ENCODE measurements at regions not wholly inside any gene's neighbourhood (a gene's known extent, or its start where the extent isn't known, plus 50 kb on each side); places are given as distances from the start of the nearest gene placed in this dataset.

DNA sequence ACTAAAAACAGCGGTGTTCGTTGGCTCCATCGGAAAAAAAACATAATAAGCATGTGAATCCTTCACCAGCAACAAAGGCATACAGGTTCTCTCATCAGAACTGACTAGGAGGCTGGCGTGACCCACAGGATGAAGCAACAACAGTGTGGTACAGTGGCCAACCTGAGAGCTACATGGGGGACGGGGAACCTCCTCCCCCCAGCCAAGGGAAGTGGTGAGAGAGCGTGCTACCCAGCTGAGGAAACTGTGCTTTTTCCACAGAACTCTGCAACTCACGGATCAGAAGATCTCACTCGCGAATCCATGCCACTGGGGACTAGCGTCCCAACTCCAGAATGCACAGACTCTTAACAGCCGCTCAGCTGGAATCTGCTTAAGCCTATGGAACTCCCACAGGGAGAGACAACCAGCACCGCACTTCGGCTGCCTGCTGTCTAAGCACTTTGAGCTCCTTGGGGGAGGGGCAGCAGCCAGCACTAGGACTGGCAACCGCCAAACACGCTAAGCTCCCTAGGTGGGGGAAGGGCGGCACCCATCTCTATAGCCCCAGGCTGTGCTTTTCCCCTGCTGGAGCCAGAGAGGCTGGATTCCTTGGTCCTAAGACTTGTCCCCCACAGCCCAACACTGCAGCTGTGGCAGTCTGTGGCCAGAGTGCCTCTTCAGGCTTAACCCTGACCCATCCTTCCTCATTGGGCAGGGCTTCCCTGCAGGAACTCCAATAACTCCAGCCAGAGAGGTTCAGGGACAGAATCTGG is 538.3 kb upstream of the BTBD3 start:
- no peak for DNase-seq

DNA sequence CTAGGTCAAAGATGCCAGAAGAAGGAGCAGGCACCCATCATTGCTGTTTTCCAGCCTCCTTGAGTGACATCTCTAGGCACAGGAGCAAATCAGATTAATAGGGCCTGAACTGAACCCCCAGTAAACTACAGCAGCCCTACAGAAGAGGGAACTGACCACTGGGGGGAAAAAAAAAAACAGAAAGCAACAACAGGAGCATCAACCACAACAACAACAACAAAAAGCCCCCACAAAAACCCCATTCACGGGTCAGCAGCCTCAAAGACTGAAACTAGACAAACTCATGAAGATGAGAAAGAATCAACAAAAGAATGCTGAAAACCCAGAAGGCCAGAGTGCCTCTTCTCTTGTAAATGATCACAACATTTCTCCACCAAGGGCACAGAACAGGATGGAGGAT is 537.4 kb upstream of the BTBD3 start:
- H3F3A ChIP-seq (ENCODE audit: insufficient read depth, low read depth) = no peaks in the 10 kb centered on the region
- H3K4me2 ChIP-seq = no peak overlapping the region
- peaks cover 14% of the 10 kb centered on the region for H3K4me1 ChIP-seq (replicated peaks; ENCODE audit: insufficient read depth)
- POLR2A ChIA-PET (ENCODE audit: unreplicated experiment) = no interaction called here
- H3K36me3 ChIP-seq (ENCODE audit: low read depth) = no peaks in the 10 kb centered on the region
- no TSS peak for BruUV-seq (replicated peaks)
- H3K27me3 ChIP-seq (ENCODE audit: insufficient read depth, low read depth) = no peaks in the 10 kb centered on the region
- no peaks in the 10 kb centered on the region for H3K9me2 ChIP-seq (ENCODE audit: insufficient read depth)
- intact Hi-C loops (cut with micrococcal nuclease; ENCODE audit: unreplicated experiment) = loop anchor here (10.0 kb wide), 2 partner anchors 825 to 945 kb away; partner anchors contain the start of genes MKKS and SLX4IP
- no peak overlapping the region for H3K27ac ChIP-seq
- no peaks in the 10 kb centered on the region for H3K79me2 ChIP-seq (ENCODE audit: low read depth)
- CTCF ChIA-PET = no interaction called here
- H3K4me3 ChIP-seq = no peak overlapping the region
- no peaks in the 10 kb centered on the region for H3K9me3 ChIP-seq (ENCODE audit: insufficient read depth, low read depth)
- DNase-seq = no peak
- H4K20me1 ChIP-seq (ENCODE audit: insufficient read depth) = no peaks in the 10 kb centered on the region
- no peak for TF ChIP-seq EZH2 (IDR thresholded peaks at IDR 0.05; ENCODE audit: low read depth)
- TF ChIP-seq, protein P1, sequence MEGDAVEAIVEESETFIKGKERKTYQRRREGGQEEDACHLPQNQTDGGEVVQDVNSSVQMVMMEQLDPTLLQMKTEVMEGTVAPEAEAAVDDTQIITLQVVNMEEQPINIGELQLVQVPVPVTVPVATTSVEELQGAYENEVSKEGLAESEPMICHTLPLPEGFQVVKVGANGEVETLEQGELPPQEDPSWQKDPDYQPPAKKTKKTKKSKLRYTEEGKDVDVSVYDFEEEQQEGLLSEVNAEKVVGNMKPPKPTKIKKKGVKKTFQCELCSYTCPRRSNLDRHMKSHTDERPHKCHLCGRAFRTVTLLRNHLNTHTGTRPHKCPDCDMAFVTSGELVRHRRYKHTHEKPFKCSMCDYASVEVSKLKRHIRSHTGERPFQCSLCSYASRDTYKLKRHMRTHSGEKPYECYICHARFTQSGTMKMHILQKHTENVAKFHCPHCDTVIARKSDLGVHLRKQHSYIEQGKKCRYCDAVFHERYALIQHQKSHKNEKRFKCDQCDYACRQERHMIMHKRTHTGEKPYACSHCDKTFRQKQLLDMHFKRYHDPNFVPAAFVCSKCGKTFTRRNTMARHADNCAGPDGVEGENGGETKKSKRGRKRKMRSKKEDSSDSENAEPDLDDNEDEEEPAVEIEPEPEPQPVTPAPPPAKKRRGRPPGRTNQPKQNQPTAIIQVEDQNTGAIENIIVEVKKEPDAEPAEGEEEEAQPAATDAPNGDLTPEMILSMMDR (conservative IDR thresholded peaks at IDR 0.05) = no peak
- H2AFZ ChIP-seq = no peak overlapping the region

More for the DNA sequence above, 538.3 kb upstream of the BTBD3 start:
- Histone ChIP-seq H3K79me2 (ENCODE audit: low read depth) (no peaks in the 10 kb centered on the region), H3K27me3 (ENCODE audit: insufficient read depth, low read depth) (no peaks in the 10 kb centered on the region), H4K20me1 (ENCODE audit: insufficient read depth) (no peaks in the 10 kb centered on the region), H3K36me3 (ENCODE audit: low read depth) (no peaks in the 10 kb centered on the region), H3K27ac (no peak overlapping the region), H3K9me2 (ENCODE audit: insufficient read depth) (no peaks in the 10 kb centered on the region), H3K9me3 (ENCODE audit: insufficient read depth, low read depth) (no peaks in the 10 kb centered on the region), H2AFZ (no peak overlapping the region), H3K4me2 (no peak overlapping the region), H3K4me3 (no peak overlapping the region), H3K4me1 (replicated peaks; ENCODE audit: insufficient read depth) (peaks cover 16% of the 10 kb centered on the region), H3F3A (ENCODE audit: insufficient read depth, low read depth) (no peaks in the 10 kb centered on the region)
- TF ChIP-seq, protein P1 (conservative IDR thresholded peaks at IDR 0.05) = no peak
- TF ChIP-seq EZH2 (IDR thresholded peaks at IDR 0.05; ENCODE audit: low read depth) = no peak
- POLR2A ChIA-PET (ENCODE audit: unreplicated experiment) = no interaction called here
- CTCF ChIA-PET = no interaction called here
- intact Hi-C loops (cut with micrococcal nuclease; ENCODE audit: unreplicated experiment) = loop anchor here (10.0 kb wide), 2 partner anchors 825 to 945 kb away; partner anchors contain the start of genes MKKS and SLX4IP
- BruUV-seq (replicated peaks) = no TSS peak

DNA sequence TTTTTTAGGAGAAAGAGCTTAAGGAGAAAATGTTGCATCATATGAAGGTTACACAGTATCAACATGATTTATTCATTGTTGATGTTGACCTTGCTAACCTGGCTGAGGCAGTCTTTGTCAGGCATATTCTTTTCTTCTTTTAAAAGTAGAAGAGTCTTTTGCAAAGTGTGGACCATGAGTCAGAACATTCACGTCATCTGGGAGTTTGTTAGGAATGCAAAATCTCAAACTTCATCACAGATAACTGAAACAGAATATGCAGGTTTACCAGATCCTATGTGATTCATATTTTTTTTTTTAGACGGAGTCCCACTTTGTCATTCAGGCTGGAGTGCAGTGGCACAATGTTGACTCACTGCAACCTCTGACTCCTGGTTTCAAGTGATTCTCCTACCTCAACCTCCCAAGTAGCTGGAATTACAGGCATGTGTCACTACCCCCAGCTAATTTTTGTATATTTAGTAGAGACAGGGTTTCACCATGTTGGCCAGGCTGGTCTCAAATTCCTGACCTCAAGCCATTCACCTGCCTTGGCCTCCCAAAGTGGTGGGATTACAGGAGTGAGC is 530.4 kb upstream of the BTBD3 start:
- intact Hi-C loops (cut with micrococcal nuclease; ENCODE audit: unreplicated experiment) = loop anchor here (1.0 to 10.0 kb wide), 7 partner anchors 68 to 952 kb away; partner anchors contain the start of genes JAG1, MKKS and SLX4IP
- Histone ChIP-seq H3K9me2 (ENCODE audit: insufficient read depth) (no peaks in the 10 kb centered on the region), H3K27ac (peak overlapping the region; percentile 85), H3K27me3 (ENCODE audit: insufficient read depth, low read depth) (no peaks in the 10 kb centered on the region), H3K36me3 (ENCODE audit: low read depth) (no peaks in the 10 kb centered on the region), H3K9me3 (ENCODE audit: insufficient read depth, low read depth) (peaks cover 3% of the 10 kb centered on the region; the same call in 1 of the 2 replicates), H3K79me2 (ENCODE audit: low read depth) (no peaks in the 10 kb centered on the region), H3K4me3 (no peak overlapping the region), H3K4me1 (replicated peaks; ENCODE audit: insufficient read depth) (peaks cover 23% of the 10 kb centered on the region), H4K20me1 (ENCODE audit: insufficient read depth) (no peaks in the 10 kb centered on the region), H3F3A (ENCODE audit: insufficient read depth, low read depth) (peaks cover 10% of the 10 kb centered on the region), H2AFZ (no peak overlapping the region), H3K4me2 (peak overlapping the region; percentile 29; the same call in 1 of the 2 replicates)
- no TSS peak for BruUV-seq (replicated peaks)
- ChIA-PET POLR2A (ENCODE audit: unreplicated experiment) (interaction anchor here (0.7 kb wide), 1 partner anchor 241 kb away, joined by 5 read pairs; no protein-coding TSS in a partner anchor), CTCF (no interaction called here)
- peak; percentile 55 to 73 for DNase-seq
- no peak for TF ChIP-seq EZH2 (IDR thresholded peaks at IDR 0.05; ENCODE audit: low read depth)
- TF ChIP-seq, protein P1 (conservative IDR thresholded peaks at IDR 0.05) = no peak
